ENCODE measurements at regions not wholly inside any gene's neighbourhood (a gene's known extent, or its start where the extent isn't known, plus 50 kb on each side); places are given as distances from the start of the nearest gene placed in this dataset.
"Not testable (repeated sequence)": the region's sequence is repeated elsewhere in the genome, so short reads cannot be mapped to it uniquely, and the experiment has no call there.

DNA sequence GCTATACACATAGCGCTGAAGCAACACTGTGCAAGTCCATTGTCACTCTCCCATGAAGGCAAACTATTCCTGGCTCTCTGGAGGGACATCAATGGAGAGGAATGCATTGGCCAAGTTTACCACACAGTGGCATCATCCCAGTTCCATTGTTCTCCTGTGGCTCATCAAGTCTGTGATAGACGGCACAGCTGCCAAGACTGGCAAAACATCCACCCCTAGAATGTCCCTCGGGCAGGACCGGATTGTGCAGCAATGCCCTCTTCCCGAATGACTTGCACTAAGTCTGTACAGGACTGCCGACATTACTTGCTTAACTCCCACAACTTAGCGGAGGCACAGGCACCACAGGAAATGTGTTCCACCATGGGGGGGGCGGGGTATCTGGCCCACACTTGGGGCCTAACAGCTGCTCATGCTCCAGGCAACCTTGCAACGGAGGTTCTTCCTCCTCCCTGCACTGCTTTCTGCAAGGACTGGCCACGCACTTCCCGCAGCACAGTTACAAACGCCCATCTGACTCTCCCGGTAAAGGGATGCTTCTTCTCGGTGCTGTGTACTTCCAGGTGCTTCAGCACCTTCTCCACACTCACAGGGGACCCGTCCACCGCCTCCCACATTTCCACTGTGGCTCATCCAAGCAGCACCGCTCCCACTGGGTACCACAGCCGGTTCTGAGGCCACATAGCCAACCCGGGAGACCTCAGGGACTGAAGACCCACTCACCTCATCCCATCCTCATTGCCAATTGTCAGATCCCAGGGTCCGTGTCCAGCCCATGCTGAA, 1309.6 kb upstream of the RAG2 start:
- H3K4me3 ChIP-seq (ENCODE audit: low read depth, low read length) = no peak overlapping the region

DNA sequence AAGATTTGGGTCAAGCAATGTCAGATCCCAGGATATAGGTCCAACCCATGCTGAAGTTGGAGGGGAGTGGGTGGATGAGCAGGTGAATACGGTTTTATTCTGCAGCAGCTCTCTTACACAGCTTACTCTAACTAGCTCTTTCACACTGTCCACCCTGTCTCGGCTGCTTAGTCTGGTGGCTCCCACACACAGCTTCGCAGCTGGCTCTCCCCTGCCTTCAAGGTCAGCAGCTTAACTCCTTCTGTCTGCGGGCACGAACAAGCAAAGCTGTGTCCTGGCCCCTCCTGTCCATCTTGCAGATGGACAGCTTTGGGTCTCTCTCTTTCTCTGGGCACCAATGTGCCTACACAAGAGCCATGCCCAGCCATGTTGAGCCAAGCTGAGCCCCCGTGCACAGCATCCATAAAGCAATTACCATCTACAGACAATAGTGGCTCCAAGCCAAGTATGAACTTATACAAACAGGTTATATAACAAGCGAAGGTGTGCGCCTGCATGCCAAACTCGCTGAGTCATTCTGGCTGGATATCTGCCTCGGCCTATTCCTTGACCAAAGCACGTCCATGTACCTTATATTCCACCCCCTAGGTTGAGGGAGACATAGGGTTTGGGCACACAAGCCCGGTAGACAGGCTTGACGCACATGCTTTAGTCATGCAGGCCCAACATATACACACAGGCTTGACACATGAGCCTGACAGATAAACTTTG, 1307.8 kb upstream of the RAG2 start:
- H3K4me3 ChIP-seq (ENCODE audit: low read depth, low read length) = no peak overlapping the region
- TF ChIP-seq, protein P1, sequence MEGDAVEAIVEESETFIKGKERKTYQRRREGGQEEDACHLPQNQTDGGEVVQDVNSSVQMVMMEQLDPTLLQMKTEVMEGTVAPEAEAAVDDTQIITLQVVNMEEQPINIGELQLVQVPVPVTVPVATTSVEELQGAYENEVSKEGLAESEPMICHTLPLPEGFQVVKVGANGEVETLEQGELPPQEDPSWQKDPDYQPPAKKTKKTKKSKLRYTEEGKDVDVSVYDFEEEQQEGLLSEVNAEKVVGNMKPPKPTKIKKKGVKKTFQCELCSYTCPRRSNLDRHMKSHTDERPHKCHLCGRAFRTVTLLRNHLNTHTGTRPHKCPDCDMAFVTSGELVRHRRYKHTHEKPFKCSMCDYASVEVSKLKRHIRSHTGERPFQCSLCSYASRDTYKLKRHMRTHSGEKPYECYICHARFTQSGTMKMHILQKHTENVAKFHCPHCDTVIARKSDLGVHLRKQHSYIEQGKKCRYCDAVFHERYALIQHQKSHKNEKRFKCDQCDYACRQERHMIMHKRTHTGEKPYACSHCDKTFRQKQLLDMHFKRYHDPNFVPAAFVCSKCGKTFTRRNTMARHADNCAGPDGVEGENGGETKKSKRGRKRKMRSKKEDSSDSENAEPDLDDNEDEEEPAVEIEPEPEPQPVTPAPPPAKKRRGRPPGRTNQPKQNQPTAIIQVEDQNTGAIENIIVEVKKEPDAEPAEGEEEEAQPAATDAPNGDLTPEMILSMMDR (IDR thresholded peaks at IDR 0.05; ENCODE audit: low read depth, low read length) = no peak

More for the DNA sequence above, 1309.6 kb upstream of the RAG2 start:
- TF ChIP-seq, protein P1 (IDR thresholded peaks at IDR 0.05; ENCODE audit: low read depth, low read length) = no peak

DNA sequence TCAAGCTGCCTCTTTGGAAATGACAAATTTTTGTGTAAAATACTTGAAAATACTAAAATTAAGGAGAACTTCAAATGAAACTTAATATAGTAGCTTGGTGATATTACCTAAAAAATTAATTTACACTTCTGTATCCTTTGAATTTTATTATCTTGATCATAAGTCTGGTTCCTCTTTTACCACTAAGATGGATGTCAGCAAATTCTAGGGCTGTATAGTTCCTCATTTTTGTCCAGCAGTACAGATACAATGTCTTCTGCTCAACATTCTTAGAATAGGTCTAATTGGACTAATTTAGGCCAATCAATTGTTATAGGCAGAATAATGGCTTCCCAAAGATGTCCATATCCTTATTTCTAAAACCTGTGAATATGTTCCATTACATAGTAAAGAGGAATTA, 1298.0 kb upstream of the RAG2 start:
- TF ChIP-seq, protein P1 (IDR thresholded peaks at IDR 0.05; ENCODE audit: low read depth, low read length) = no peak

DNA sequence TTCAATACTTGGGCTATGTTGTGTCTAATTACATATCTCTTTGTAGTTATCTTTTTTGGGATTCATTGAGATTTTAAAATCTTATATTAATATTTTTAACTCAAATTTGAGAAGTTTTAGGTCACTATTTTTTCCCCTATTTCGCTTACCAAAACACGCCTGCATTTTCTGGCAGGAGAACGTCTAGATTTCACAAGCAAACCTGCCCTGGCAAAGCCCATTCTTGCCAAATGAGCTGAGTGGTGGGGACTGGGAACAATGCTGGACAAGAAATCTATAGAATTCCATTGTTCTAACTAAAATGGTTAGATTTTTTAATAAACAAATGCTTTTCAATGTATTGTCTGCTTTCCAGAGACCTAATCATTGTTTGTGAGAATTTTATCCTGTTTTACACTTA, 1283.7 kb upstream of the RAG2 start:
- H3K4me3 ChIP-seq (ENCODE audit: low read depth, low read length) = no peak overlapping the region
- TF ChIP-seq, protein P1 (IDR thresholded peaks at IDR 0.05; ENCODE audit: low read depth, low read length) = no peak

More for the DNA sequence above, 1298.0 kb upstream of the RAG2 start:
- no peak overlapping the region for H3K4me3 ChIP-seq (ENCODE audit: low read depth, low read length)

- no peak overlapping the region for H3K4me3 ChIP-seq (ENCODE audit: low read depth, low read length)
- TF ChIP-seq, protein P1 (IDR thresholded peaks at IDR 0.05; ENCODE audit: low read depth, low read length) = no peak
These were observed 1263.6 kb upstream of the RAG2 start for GRCh38 chr11:37861671-37862070.

DNA sequence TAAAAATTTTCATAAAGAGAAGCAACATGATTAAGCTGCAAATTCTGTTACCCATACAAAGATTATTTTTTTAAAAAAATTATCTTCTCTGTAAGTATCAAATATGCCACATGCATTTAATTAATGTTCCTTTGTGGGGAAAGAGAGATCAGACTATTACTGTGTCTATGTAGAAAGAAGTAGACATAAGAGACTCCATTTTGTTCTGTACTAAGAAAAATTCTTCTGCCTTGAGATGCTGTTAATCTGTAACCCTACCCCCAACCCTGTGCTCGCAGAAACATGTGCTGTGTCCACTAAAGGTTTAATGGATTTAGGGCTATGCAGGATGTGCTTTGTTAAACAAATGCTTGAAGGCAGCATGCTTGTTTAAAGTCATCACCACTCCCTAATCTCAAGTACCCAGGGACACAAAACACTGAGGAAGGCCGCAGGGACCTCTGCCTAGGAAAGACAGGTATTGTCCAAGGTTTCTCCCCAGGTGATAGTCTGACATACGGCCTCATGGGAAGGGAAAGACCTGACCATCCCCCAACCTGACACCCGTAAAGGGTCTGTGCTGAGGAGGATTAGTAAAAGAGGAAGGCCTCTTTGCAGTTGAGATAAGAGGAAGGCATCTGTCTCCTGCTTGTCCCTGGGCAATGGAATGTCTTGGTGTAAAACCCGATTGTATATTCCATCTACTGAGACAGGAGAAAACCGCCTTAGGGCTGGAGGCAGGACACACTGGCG, 1260.9 kb upstream of the RAG2 start:
- not testable (repeated sequence) for H3K4me3 ChIP-seq (ENCODE audit: low read depth, low read length)

GRCh38 chr11:37858398-37858797, 1260.4 kb upstream of the RAG2 start:
- no peak overlapping the region for H3K4me3 ChIP-seq (ENCODE audit: low read depth, low read length)
- TF ChIP-seq, protein P1 (IDR thresholded peaks at IDR 0.05; ENCODE audit: low read depth, low read length) = no peak

Data from WI38 (cell line).